IPS DF 6.9 (cell line): ENCODE measurements at regions not wholly inside any gene's neighbourhood (a gene's known extent, or its start where the extent isn't known, plus 50 kb on each side); places are given as distances from the start of the nearest gene placed in this dataset.

Experiments
- DNase-seq: peaks from one replicate; pipeline ENCODE4 v3.0.0-alpha.2; 2013; ENCODE audit warnings: low read depth, low spot score
- H3K27ac ChIP-seq: one replicate; pipeline ENCODE4 v1.5.1; 2013; ENCODE audit warnings: low read length, control low read depth
- H3K27me3 ChIP-seq: 2 replicates; pipeline ENCODE4 v1.6.1; 2013; ENCODE audit warnings: mild to moderate bottlenecking, low read length; ENCODE audit not compliant: control insufficient read depth, insufficient read depth
- H3K36me3 ChIP-seq: 2 replicates; pipeline ENCODE4 v1.6.1; 2013; ENCODE audit warnings: low read length; ENCODE audit not compliant: control insufficient read depth, insufficient read depth
- H3K4me1 ChIP-seq: 2 replicates; pipeline ENCODE4 v1.6.1; 2013; ENCODE audit warnings: low read length; ENCODE audit not compliant: control insufficient read depth, insufficient read depth
- H3K4me3 ChIP-seq: 2 replicates; pipeline ENCODE4 v1.5.1; 2013; ENCODE audit warnings: mild to moderate bottlenecking, low read length
- H3K9me3 ChIP-seq: 2 replicates; pipeline ENCODE4 v1.6.1; 2013; ENCODE audit warnings: low read length, inconsistent platforms; ENCODE audit not compliant: control insufficient read depth, insufficient read depth
- WGBS: extraction: QIAGEN DNeasy Blood & Tissue Kit; methylation state at CpG from one replicate; pipeline ENCODE4 v1.1.7; 2013; ENCODE audit warnings: mixed read lengths, missing lambda C conversion rate; ENCODE audit not compliant: insufficient read length, insufficient coverage; 5-methylcytosine and 5-hydroxymethylcytosine counted together

GRCh38 chr1:200337410-200337809 lies 72.4 kb downstream of the ZNF281 start:
- Histone ChIP-seq H3K4me3 (no peak overlapping the region), H3K4me1 (peaks cover 6% of the 10 kb centered on the region; the same call in 1 of the 2 replicates), H3K9me3 (no peaks in the 10 kb centered on the region), H3K36me3 (no peaks in the 10 kb centered on the region), H3K27me3 (no peaks in the 10 kb centered on the region), H3K27ac (no peak overlapping the region)
- WGBS: no CpG with 5 or more reads among the region's 2 CpGs
- no peak for DNase-seq

GRCh38 chr1:200336901-200337391 lies 72.9 kb downstream of the ZNF281 start:
- DNase-seq: no peak
- no CpG with 5 or more reads among the region's 4 CpGs for WGBS
- Histone ChIP-seq H3K9me3 (no peaks in the 10 kb centered on the region), H3K4me1 (peaks cover 6% of the 10 kb centered on the region; the same call in 1 of the 2 replicates), H3K27ac (no peak overlapping the region), H3K27me3 (no peaks in the 10 kb centered on the region), H3K36me3 (no peaks in the 10 kb centered on the region), H3K4me3 (no peak overlapping the region)

- DNase-seq: no peak
- no CpG with 5 or more reads among the region's 4 CpGs for WGBS
- H3K27ac ChIP-seq: no peak overlapping the region
- no peaks in the 10 kb centered on the region for H3K9me3 ChIP-seq
- no peak overlapping the region for H3K4me3 ChIP-seq
- H3K36me3 ChIP-seq: no peaks in the 10 kb centered on the region
- H3K4me1 ChIP-seq: peaks cover 6% of the 10 kb centered on the region; the same call in 1 of the 2 replicates
- no peaks in the 10 kb centered on the region for H3K27me3 ChIP-seq
Observed at GRCh38 chr1:200336101-200336845, 73.6 kb downstream of the ZNF281 start.

- peaks cover 12% of the 10 kb centered on the region for H3K4me1 ChIP-seq
- no peaks in the 10 kb centered on the region for H3K36me3 ChIP-seq
- no CpG with 5 or more reads among the region's 2 CpGs for WGBS
- no peaks in the 10 kb centered on the region for H3K27me3 ChIP-seq
- H3K27ac ChIP-seq: no peak overlapping the region
- H3K9me3 ChIP-seq: no peaks in the 10 kb centered on the region
- no peak overlapping the region for H3K4me3 ChIP-seq
- DNase-seq: no peak
Observed at GRCh38 chr1:200334661-200335256, 75.1 kb downstream of the ZNF281 start.

GRCh38 chr1:200333329-200333728 lies 76.5 kb downstream of the ZNF281 start:
- Histone ChIP-seq H3K4me1 (peaks cover 14% of the 10 kb centered on the region), H3K27ac (no peak overlapping the region), H3K36me3 (no peaks in the 10 kb centered on the region), H3K9me3 (no peaks in the 10 kb centered on the region), H3K27me3 (no peaks in the 10 kb centered on the region), H3K4me3 (no peak overlapping the region)
- WGBS: no CpG with 5 or more reads among the region's 7 CpGs
- DNase-seq: no peak

- Histone ChIP-seq H3K4me1 (peaks cover 15% of the 10 kb centered on the region), H3K27ac (no peak overlapping the region), H3K27me3 (no peaks in the 10 kb centered on the region), H3K9me3 (no peaks in the 10 kb centered on the region), H3K4me3 (no peak overlapping the region), H3K36me3 (no peaks in the 10 kb centered on the region)
- no peak for DNase-seq
Observed at GRCh38 chr1:200332716-200333115, 77.1 kb downstream of the ZNF281 start.

- no peak for DNase-seq
- no peaks in the 10 kb centered on the region for H3K36me3 ChIP-seq
- H3K4me3 ChIP-seq: no peak overlapping the region
- H3K4me1 ChIP-seq: peaks cover 12% of the 10 kb centered on the region
- no peaks in the 10 kb centered on the region for H3K27me3 ChIP-seq
- no peak overlapping the region for H3K27ac ChIP-seq
- no CpG with 5 or more reads among the region's 15 CpGs for WGBS
- H3K9me3 ChIP-seq: no peaks in the 10 kb centered on the region
Observed at GRCh38 chr1:200330741-200331428, 79.0 kb downstream of the ZNF281 start.

- Histone ChIP-seq H3K27me3 (no peaks in the 10 kb centered on the region), H3K36me3 (no peaks in the 10 kb centered on the region), H3K4me1 (peaks cover 12% of the 10 kb centered on the region), H3K4me3 (no peak overlapping the region), H3K27ac (no peak overlapping the region), H3K9me3 (no peaks in the 10 kb centered on the region)
- DNase-seq: no peak
- WGBS: no CpG with 5 or more reads among the region's 7 CpGs
Observed at GRCh38 chr1:200329208-200329882, 80.5 kb downstream of the ZNF281 start.

- H3K4me1 ChIP-seq: peaks cover 12% of the 10 kb centered on the region
- H3K36me3 ChIP-seq: no peaks in the 10 kb centered on the region
- H3K4me3 ChIP-seq: no peak overlapping the region
- no CpG with 5 or more reads among the region's 2 CpGs for WGBS
- H3K9me3 ChIP-seq: no peaks in the 10 kb centered on the region
- no peak overlapping the region for H3K27ac ChIP-seq
- no peaks in the 10 kb centered on the region for H3K27me3 ChIP-seq
- no peak for DNase-seq
Observed at GRCh38 chr1:200328379-200328778, 81.5 kb downstream of the ZNF281 start.

GRCh38 chr1:200323856-200324400 lies 85.9 kb downstream of the ZNF281 start:
- H3K27me3 ChIP-seq: no peaks in the 10 kb centered on the region
- no peaks in the 10 kb centered on the region for H3K9me3 ChIP-seq
- peaks cover 2% of the 10 kb centered on the region for H3K4me1 ChIP-seq
- no peak overlapping the region for H3K27ac ChIP-seq
- H3K36me3 ChIP-seq: no peaks in the 10 kb centered on the region
- no peak overlapping the region for H3K4me3 ChIP-seq
- no CpG with 5 or more reads among the region's 2 CpGs for WGBS
- DNase-seq: no peak
